WTC11 (cell line): ENCODE measurements at regions not wholly inside any gene's neighbourhood (a gene's known extent, or its start where the extent isn't known, plus 50 kb on each side); places are given as distances from the start of the nearest gene placed in this dataset.
"Not testable (repeated sequence)": the region's sequence is repeated elsewhere in the genome, so short reads cannot be mapped to it uniquely, and the experiment has no call there.

Source experiments
- ATAC-seq: fragments of 200-7000 bp; cut with Tn5 transposase; 2 replicates; pipeline ENCODE4 v1.10.0; 2021; ENCODE audit warnings: mild to moderate bottlenecking, moderate library complexity
- CTCF ChIA-PET: fragments of 300-600 bp; sonication (Branson Sonifier 250); formaldehyde crosslinking; loops from one replicate; lab custom pipeline; 2021; ENCODE audit warnings: antibody characterized with exemption; lab: Charles Lee
- POLR2A ChIA-PET: fragments of 350-600 bp; sonication (Branson Sonifier 250); formaldehyde crosslinking; loops from one replicate; lab custom pipeline; 2021; ENCODE audit warnings: antibody characterized with exemption; lab: Charles Lee
- DNase-seq: peaks from one replicate; pipeline ENCODE4 v3.0.0; 2021; ENCODE audit warnings: low spot score
- H3K27ac Mint-ChIP-seq: 2 replicates; pipeline ENCODE4 v1.8.0; 2021; ENCODE audit warnings: mixed read lengths
- H3K27me3 Mint-ChIP-seq: 2 replicates; pipeline ENCODE4 v1.8.0; 2021; ENCODE audit warnings: low read depth, mild to moderate bottlenecking, moderate library complexity, mixed read lengths
- H3K36me3 Mint-ChIP-seq: 2 replicates; pipeline ENCODE4 v1.8.0; 2021; ENCODE audit warnings: mixed read lengths
- H3K4me1 Mint-ChIP-seq: 2 replicates; pipeline ENCODE4 v1.8.0; 2022; ENCODE audit warnings: mixed read lengths
- H3K4me3 Mint-ChIP-seq: 2 replicates; pipeline ENCODE4 v1.8.0; 2021; ENCODE audit warnings: mild to moderate bottlenecking, moderate library complexity, mixed read lengths
- H3K9me3 Mint-ChIP-seq: 2 replicates; pipeline ENCODE4 v1.8.0; 2021; ENCODE audit warnings: mixed read lengths
- ATF1 ChIP-seq: sonication (generic); formaldehyde crosslinking; IDR thresholded peaks from 2 replicates; pipeline ENCODE4 v1.8.1; 2023; ENCODE audit warnings: mild to moderate bottlenecking, moderate library complexity, missing genetic modification reagents
- ATF2 ChIP-seq: sonication (generic); formaldehyde crosslinking; IDR thresholded peaks from 2 replicates; pipeline ENCODE4 v1.8.1; 2022; ENCODE audit warnings: low read depth, missing genetic modification reagents, borderline replicate concordance
- ATF3 ChIP-seq: sonication (generic); formaldehyde crosslinking; conservative IDR thresholded peaks from 2 replicates; pipeline ENCODE4 v1.8.1; 2022; ENCODE audit warnings: mild to moderate bottlenecking, missing genetic modification reagents
- CBFB ChIP-seq: sonication (generic); formaldehyde crosslinking; IDR thresholded peaks from 2 replicates; pipeline ENCODE4 v1.8.1; 2022; ENCODE audit warnings: mild to moderate bottlenecking, low read depth, missing genetic modification reagents
- CTCF ChIP-seq: fragments of 200-600 bp; IDR thresholded peaks from 2 replicates; pipeline ENCODE4 v1.8.0; 2022; ENCODE audit warnings: antibody characterized with exemption
- ESRRA ChIP-seq: sonication (generic); formaldehyde crosslinking; IDR thresholded peaks from 2 replicates; pipeline ENCODE4 v1.8.1; 2022; ENCODE audit warnings: mild to moderate bottlenecking, missing genetic modification reagents, borderline replicate concordance
- MYBL2 ChIP-seq: sonication (generic); formaldehyde crosslinking; IDR thresholded peaks from 2 replicates; pipeline ENCODE4 v1.8.1; 2023; ENCODE audit warnings: mild to moderate bottlenecking, moderate library complexity, missing genetic modification reagents
- NFYB ChIP-seq: sonication (generic); formaldehyde crosslinking; conservative IDR thresholded peaks from 2 replicates; pipeline ENCODE4 v1.8.0; 2022; ENCODE audit warnings: low read depth, missing genetic modification reagents
- NR1H2 ChIP-seq: sonication (generic); formaldehyde crosslinking; IDR thresholded peaks from 2 replicates; pipeline ENCODE4 v1.9.0; 2021; ENCODE audit warnings: mild to moderate bottlenecking, moderate library complexity, missing genetic modification reagents
- NR2C2 ChIP-seq: sonication (generic); formaldehyde crosslinking; IDR thresholded peaks from 2 replicates; pipeline ENCODE4 v1.8.0; 2022; ENCODE audit warnings: mild to moderate bottlenecking, missing genetic modification reagents
- PREB ChIP-seq: sonication (generic); formaldehyde crosslinking; IDR thresholded peaks from 2 replicates; pipeline ENCODE4 v1.8.1; 2022; ENCODE audit warnings: mild to moderate bottlenecking, missing genetic modification reagents, moderate library complexity, borderline replicate concordance
- PRRX2 ChIP-seq: fragments of 250-450 bp; sonication (Bioruptor Pico); IDR thresholded peaks from 2 replicates; pipeline ENCODE4 v1.8.0; 2021; ENCODE audit warnings: mild to moderate bottlenecking
- USF1 ChIP-seq: sonication (generic); formaldehyde crosslinking; IDR thresholded peaks from 2 replicates; pipeline ENCODE4 v1.8.0; 2022; ENCODE audit warnings: mild to moderate bottlenecking, missing genetic modification reagents
- USF2 ChIP-seq: sonication (generic); formaldehyde crosslinking; IDR thresholded peaks from 2 replicates; pipeline ENCODE4 v1.8.1; 2023; ENCODE audit warnings: mild to moderate bottlenecking, missing genetic modification reagents, moderate library complexity
- TF ChIP-seq, protein P1 (sequence below): fragments of 250-450 bp; sonication (Bioruptor Pico); conservative IDR thresholded peaks from 2 replicates; pipeline ENCODE4 v1.9.0; 2021; ENCODE audit warnings: mild to moderate bottlenecking
- TF ChIP-seq, protein P2 (sequence below): sonication (generic); formaldehyde crosslinking; IDR thresholded peaks from 2 replicates; pipeline ENCODE4 v1.8.0; 2022; ENCODE audit warnings: mild to moderate bottlenecking, missing genetic modification reagents
- TF ChIP-seq, protein P3 (sequence below): sonication (generic); formaldehyde crosslinking; conservative IDR thresholded peaks from 2 replicates; pipeline ENCODE4 v1.8.1; 2023; ENCODE audit warnings: mild to moderate bottlenecking, low read depth, missing genetic modification reagents, moderate library complexity

DNA sequence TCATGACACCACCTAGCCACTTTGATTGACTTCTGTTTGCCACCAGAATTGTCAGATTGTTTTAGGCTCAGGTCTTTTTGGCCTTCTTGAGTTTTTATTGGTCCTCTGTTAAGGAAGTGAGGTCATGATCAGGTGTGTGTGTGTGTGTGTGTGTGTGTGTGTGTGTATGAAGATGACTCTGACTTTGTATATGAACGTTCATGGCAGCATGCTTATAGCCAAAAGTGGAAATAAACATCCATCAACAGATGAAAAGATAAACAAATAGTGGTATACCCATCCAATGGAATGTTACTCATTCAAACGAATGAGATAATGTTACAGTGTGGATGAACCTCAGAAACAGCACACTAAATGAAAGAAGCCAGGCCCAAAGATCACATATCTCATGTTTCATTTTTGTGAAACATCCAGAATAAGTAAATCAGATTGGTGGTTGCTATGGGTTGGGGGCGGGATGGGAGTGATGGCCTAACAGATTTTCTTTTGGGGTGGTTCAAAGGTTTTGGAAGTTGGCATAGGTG lies 258.6 kb downstream of the KTN1 start:
- POLR2A ChIA-PET, result no interaction called here
- no peak for TF ChIP-seq NR1H2 (CRISPR knock-in tag)
- TF ChIP-seq USF2 (CRISPR knock-in tag), result no peak
- TF ChIP-seq, protein P1, sequence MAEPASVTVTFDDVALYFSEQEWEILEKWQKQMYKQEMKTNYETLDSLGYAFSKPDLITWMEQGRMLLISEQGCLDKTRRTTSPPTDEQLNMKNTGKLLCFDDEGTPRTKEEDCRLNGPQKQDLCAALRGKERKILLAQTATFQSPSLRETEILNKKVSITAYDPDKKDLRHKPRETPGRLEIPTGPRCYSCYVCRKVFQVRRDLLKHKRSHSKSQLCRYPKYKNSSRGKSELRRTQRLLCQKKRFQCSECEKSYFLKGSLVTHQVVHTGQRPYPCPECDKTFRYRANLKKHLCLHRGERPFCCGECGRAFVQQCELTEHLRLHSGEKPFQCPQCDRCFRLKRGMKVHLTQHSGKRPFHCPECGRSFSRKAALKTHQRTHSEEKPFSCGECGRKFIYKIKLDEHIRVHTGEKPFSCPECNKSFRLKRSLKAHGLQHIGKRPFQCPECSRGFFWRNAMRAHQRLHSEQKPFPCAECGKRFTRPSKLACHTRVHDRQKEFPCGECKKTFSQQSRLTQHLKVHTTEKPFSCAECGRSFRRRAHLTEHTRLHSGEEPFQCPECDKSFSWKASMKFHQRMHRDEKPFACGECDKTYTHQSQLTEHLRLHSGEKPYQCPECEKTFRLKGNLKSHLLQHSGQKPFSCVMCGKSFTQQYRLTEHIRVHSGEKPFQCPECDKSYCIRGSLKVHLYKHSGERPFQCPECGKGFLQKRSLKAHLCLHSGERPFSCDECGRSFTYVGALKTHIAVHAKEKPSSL (CRISPR knock-in tag), result no peak
- no peak for TF ChIP-seq ATF3 (CRISPR knock-in tag)
- TF ChIP-seq PREB (CRISPR knock-in tag), result no peak
- TF ChIP-seq MYBL2 (CRISPR knock-in tag), result no peak
- TF ChIP-seq, protein P2, sequence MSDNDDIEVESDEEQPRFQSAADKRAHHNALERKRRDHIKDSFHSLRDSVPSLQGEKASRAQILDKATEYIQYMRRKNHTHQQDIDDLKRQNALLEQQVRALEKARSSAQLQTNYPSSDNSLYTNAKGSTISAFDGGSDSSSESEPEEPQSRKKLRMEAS (CRISPR knock-in tag), result no peak
- no peak for TF ChIP-seq CBFB
- TF ChIP-seq, all 79 proteins: peak for 0
- no peak for ATAC-seq
- Mint-ChIP-seq H3K27ac (no peak overlapping the region), H3K9me3 (peaks cover 24% of the 10 kb centered on the region), H3K4me3 (no peak overlapping the region), H3K4me1 (no peaks in the 10 kb centered on the region), H3K36me3 (peaks cover 9% of the 10 kb centered on the region), H3K27me3 (no peaks in the 10 kb centered on the region)
- CTCF ChIA-PET, result no interaction called here
- DNase-seq, result no peak

- H3K4me3 Mint-ChIP-seq, H3K27ac Mint-ChIP-seq, DNase-seq, ATAC-seq, CTCF ChIA-PET, H3K27me3 Mint-ChIP-seq, H3K4me1 Mint-ChIP-seq, H3K36me3 Mint-ChIP-seq, POLR2A ChIA-PET: not testable (repeated sequence)
- peaks cover 24% of the 10 kb centered on the region for H3K9me3 Mint-ChIP-seq
Observed at GRCh38 chr14:55839301-55839947, 259.4 kb downstream of the KTN1 start.

- Mint-ChIP-seq H3K4me1 (no peaks in the 10 kb centered on the region), H3K4me3 (no peak overlapping the region), H3K27me3 (no peaks in the 10 kb centered on the region), H3K36me3 (peaks cover 12% of the 10 kb centered on the region), H3K27ac (no peak overlapping the region), H3K9me3 (peaks cover 31% of the 10 kb centered on the region)
- no peak for ATAC-seq
- CTCF ChIA-PET, result no interaction called here
- POLR2A ChIA-PET, result no interaction called here
- DNase-seq, result no peak
- TF ChIP-seq PREB (CRISPR knock-in tag) (no peak), ATF1 (no peak), NFYB (no peak), NR2C2 (CRISPR knock-in tag) (no peak), ESRRA (CRISPR knock-in tag) (no peak), USF1 (CRISPR knock-in tag) (no peak), PRRX2 (CRISPR knock-in tag) (no peak), CTCF (no peak), NR1H2 (CRISPR knock-in tag) (no peak), ATF2 (CRISPR knock-in tag) (no peak)
- TF ChIP-seq, protein P3, sequence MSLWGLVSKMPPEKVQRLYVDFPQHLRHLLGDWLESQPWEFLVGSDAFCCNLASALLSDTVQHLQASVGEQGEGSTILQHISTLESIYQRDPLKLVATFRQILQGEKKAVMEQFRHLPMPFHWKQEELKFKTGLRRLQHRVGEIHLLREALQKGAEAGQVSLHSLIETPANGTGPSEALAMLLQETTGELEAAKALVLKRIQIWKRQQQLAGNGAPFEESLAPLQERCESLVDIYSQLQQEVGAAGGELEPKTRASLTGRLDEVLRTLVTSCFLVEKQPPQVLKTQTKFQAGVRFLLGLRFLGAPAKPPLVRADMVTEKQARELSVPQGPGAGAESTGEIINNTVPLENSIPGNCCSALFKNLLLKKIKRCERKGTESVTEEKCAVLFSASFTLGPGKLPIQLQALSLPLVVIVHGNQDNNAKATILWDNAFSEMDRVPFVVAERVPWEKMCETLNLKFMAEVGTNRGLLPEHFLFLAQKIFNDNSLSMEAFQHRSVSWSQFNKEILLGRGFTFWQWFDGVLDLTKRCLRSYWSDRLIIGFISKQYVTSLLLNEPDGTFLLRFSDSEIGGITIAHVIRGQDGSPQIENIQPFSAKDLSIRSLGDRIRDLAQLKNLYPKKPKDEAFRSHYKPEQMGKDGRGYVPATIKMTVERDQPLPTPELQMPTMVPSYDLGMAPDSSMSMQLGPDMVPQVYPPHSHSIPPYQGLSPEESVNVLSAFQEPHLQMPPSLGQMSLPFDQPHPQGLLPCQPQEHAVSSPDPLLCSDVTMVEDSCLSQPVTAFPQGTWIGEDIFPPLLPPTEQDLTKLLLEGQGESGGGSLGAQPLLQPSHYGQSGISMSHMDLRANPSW (CRISPR knock-in tag), result no peak
Observed at GRCh38 chr14:55840821-55841220, 260.8 kb downstream of the KTN1 start.
